ENCODE measurements at regions not wholly inside any gene's neighbourhood (a gene's known extent, or its start where the extent isn't known, plus 50 kb on each side); places are given as distances from the start of the nearest gene placed in this dataset.
"Not testable (repeated sequence)": the region's sequence is repeated elsewhere in the genome, so short reads cannot be mapped to it uniquely, and the experiment has no call there.

DNA sequence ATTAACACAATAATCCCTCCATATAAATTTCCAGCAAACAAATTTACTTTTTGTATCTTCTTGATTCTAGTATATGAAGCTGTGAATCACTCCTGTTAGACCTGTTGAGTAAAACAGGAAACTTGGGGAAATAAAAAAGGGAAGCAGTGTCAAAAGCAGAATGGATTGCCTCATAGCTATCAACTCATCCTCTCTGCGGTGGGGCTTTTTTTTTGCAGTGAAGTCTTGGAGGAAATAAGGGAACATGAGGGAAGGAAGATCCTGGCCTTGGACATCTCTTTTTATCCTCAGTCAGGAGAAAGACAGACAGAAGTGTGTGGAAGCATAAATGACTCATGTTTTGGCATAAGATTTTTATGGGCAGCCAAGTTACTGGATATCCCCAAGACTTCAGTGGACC, 332.5 kb downstream of the TFAP2A start:
- TF ChIP-seq, protein P1, sequence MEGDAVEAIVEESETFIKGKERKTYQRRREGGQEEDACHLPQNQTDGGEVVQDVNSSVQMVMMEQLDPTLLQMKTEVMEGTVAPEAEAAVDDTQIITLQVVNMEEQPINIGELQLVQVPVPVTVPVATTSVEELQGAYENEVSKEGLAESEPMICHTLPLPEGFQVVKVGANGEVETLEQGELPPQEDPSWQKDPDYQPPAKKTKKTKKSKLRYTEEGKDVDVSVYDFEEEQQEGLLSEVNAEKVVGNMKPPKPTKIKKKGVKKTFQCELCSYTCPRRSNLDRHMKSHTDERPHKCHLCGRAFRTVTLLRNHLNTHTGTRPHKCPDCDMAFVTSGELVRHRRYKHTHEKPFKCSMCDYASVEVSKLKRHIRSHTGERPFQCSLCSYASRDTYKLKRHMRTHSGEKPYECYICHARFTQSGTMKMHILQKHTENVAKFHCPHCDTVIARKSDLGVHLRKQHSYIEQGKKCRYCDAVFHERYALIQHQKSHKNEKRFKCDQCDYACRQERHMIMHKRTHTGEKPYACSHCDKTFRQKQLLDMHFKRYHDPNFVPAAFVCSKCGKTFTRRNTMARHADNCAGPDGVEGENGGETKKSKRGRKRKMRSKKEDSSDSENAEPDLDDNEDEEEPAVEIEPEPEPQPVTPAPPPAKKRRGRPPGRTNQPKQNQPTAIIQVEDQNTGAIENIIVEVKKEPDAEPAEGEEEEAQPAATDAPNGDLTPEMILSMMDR (IDR thresholded peaks at IDR 0.05; ENCODE audit: low read depth, low read length) = no peak
- H3K4me3 ChIP-seq (ENCODE audit: low read depth, low read length) = no peak overlapping the region

GRCh38 chr6:10081957-10082356, 332.9 kb downstream of the TFAP2A start:
- H3K4me3 ChIP-seq (ENCODE audit: low read depth, low read length) = no peak overlapping the region
- TF ChIP-seq, protein P1 (IDR thresholded peaks at IDR 0.05; ENCODE audit: low read depth, low read length) = no peak

GRCh38 chr6:10081075-10081474, 333.8 kb downstream of the TFAP2A start:
- TF ChIP-seq, protein P1 (IDR thresholded peaks at IDR 0.05; ENCODE audit: low read depth, low read length) = no peak
- H3K4me3 ChIP-seq (ENCODE audit: low read depth, low read length) = no peak overlapping the region

GRCh38 chr6:10080561-10080960, 334.3 kb downstream of the TFAP2A start:
- H3K4me3 ChIP-seq (ENCODE audit: low read depth, low read length) = no peak overlapping the region
- TF ChIP-seq, protein P1 (IDR thresholded peaks at IDR 0.05; ENCODE audit: low read depth, low read length) = no peak

- TF ChIP-seq, protein P1 (IDR thresholded peaks at IDR 0.05; ENCODE audit: low read depth, low read length) = no peak
- no peak overlapping the region for H3K4me3 ChIP-seq (ENCODE audit: low read depth, low read length)
These were observed 336.3 kb downstream of the TFAP2A start for GRCh38 chr6:10078581-10078980.

- H3K4me3 ChIP-seq (ENCODE audit: low read depth, low read length) = not testable (repeated sequence)
These were observed 340.1 kb downstream of the TFAP2A start for GRCh38 chr6:10074726-10075125.

DNA sequence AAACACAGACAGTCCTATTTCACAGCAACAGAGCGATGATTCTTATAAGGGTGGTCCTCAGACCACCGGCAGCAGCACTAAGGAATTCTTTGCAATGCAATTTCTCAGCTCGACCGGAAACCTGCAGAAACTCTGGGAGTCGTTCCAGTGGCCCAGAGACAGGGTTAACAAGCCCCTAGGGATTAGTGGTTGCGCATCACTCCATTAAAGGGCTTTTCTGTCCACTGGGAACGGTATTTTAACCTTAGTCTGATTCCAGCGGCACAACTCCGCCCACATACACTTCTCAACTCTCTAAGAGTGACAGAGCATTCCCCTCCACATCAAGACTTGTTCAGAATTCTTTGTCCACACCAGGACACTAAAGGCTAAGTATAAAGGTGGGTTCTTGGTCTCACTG, 341.5 kb downstream of the TFAP2A start:
- TF ChIP-seq, protein P1 (IDR thresholded peaks at IDR 0.05; ENCODE audit: low read depth, low read length) = no peak
- no peak overlapping the region for H3K4me3 ChIP-seq (ENCODE audit: low read depth, low read length)

GRCh38 chr6:10071631-10072220, 343.1 kb downstream of the TFAP2A start:
- H3K4me3 ChIP-seq (ENCODE audit: low read depth, low read length) = no peak overlapping the region

More at GRCh38 chr6:10071631-10072220, 343.1 kb downstream of the TFAP2A start:
- TF ChIP-seq, protein P1 (IDR thresholded peaks at IDR 0.05; ENCODE audit: low read depth, low read length) = no peak

All from WI38 (cell line).